Raji (cell line): ENCODE measurements at regions not wholly inside any gene's neighbourhood (a gene's known extent, or its start where the extent isn't known, plus 50 kb on each side); places are given as distances from the start of the nearest gene placed in this dataset.

Source experiments
- POLR2A ChIP-seq: IDR thresholded peaks from 2 replicates; pipeline ENCODE4 v1.6.1; 2011; ENCODE audit warnings: low read depth, low read length, control low read depth; ENCODE audit not compliant: insufficient read depth

- no peak for TF ChIP-seq POLR2A
Measured at GRCh38 chr5:18334949-18335348, 700.7 kb downstream of the TAF11L14 start.

- no peak for TF ChIP-seq POLR2A
Measured at GRCh38 chr5:18354828-18355227, 720.6 kb downstream of the TAF11L14 start.

GRCh38 chr5:18357486-18357885 lies 723.2 kb downstream of the TAF11L14 start:
- no peak for TF ChIP-seq POLR2A

- no peak for TF ChIP-seq POLR2A
Measured at GRCh38 chr5:18366234-18366633, 732.0 kb downstream of the TAF11L14 start.

GRCh38 chr5:18370531-18370930 lies 736.3 kb downstream of the TAF11L14 start:
- TF ChIP-seq POLR2A, result no peak

GRCh38 chr5:18375641-18376040 lies 741.4 kb downstream of the TAF11L14 start:
- TF ChIP-seq POLR2A, result no peak

- no peak for TF ChIP-seq POLR2A
Measured at GRCh38 chr5:18378066-18378465, 743.8 kb downstream of the TAF11L14 start.

GRCh38 chr5:18379189-18379588 lies 744.9 kb downstream of the TAF11L14 start:
- TF ChIP-seq POLR2A, result no peak

- TF ChIP-seq POLR2A, result no peak
Measured at GRCh38 chr5:18380729-18381362, 746.6 kb downstream of the TAF11L14 start.

- TF ChIP-seq POLR2A, result no peak
Measured at GRCh38 chr5:18393565-18394442, 759.5 kb downstream of the TAF11L14 start.

GRCh38 chr5:18394443-18394804 lies 760.2 kb downstream of the TAF11L14 start:
- TF ChIP-seq POLR2A, result no peak

GRCh38 chr5:18395126-18396110 lies 761.2 kb downstream of the TAF11L14 start:
- TF ChIP-seq POLR2A, result no peak

GRCh38 chr5:18397371-18397770 lies 763.1 kb downstream of the TAF11L14 start:
- TF ChIP-seq POLR2A, result no peak

GRCh38 chr5:18397891-18398290 lies 763.6 kb downstream of the TAF11L14 start:
- no peak for TF ChIP-seq POLR2A

GRCh38 chr5:18403141-18403540 lies 768.9 kb downstream of the TAF11L14 start:
- TF ChIP-seq POLR2A, result no peak
